Tibial nerve (tissue), 4 donors: ENCODE measurements at regions not wholly inside any gene's neighbourhood (a gene's known extent, or its start where the extent isn't known, plus 50 kb on each side); places are given as distances from the start of the nearest gene placed in this dataset.
A peak's percentile ranks its signal among the peaks of the same experiment; 100 is the strongest.

Experiments used
- DNase-seq, 2 donors: peaks; one replicate each; pipeline ENCODE4 v3.0.0-alpha.2; 2019; ENCODE audit warnings: low spot score in 2 of 2
- H3K27ac ChIP-seq, 4 donors: fragments of 200-600 bp; sonication (generic) in 3 of 4; one replicate each; pipeline ENCODE4 v1.5.1; 2017 to 2019; ENCODE audit warnings: mild to moderate bottlenecking in 1 of 4
- H3K27me3 ChIP-seq, 2 donors: fragments of 200-600 bp; sonication (generic) in 1 of 2; one replicate each; pipeline versions ENCODE4 v1.5.1 to v1.6.0; 2017 to 2019
- H3K36me3 ChIP-seq, 3 donors: fragments of 200-600 bp; sonication (generic); one replicate each; pipeline ENCODE4 v1.5.1; 2018 to 2019
- H3K4me1 ChIP-seq, 4 donors: fragments of 200-600 bp; sonication (generic) in 3 of 4; one replicate each; pipeline ENCODE4 v1.5.1; 2017 to 2019
- H3K4me3 ChIP-seq, 4 donors: fragments of 200-600 bp; sonication (generic) in 3 of 4; one replicate each; pipeline ENCODE4 v1.5.1; 2017 to 2019; ENCODE audit warnings: mild to moderate bottlenecking in 1 of 4, moderate library complexity in 1 of 4
- H3K9me3 ChIP-seq, 4 donors: fragments of 200-600 bp; sonication (generic) in 3 of 4; one replicate each; pipeline ENCODE4 v1.5.1; 2017 to 2019
- CTCF ChIP-seq, 5 experiments: fragments of 200-600 bp in 3 of 5; fragments of 450-650 bp in 2 of 5; sonication (generic) in 3 of 5; IDR thresholded peaks; one replicate each; pipeline ENCODE4 v1.5.1; 2016 to 2019; ENCODE audit warnings: antibody characterized with exemption in 5 of 5, mild to moderate bottlenecking in 3 of 5, moderate library complexity in 2 of 5
- EP300 ChIP-seq, 2 donors: sonication (generic); formaldehyde crosslinking; IDR thresholded peaks; one replicate each; pipeline ENCODE4 v1.6.1; 2017; ENCODE audit warnings: antibody characterized with exemption in 2 of 2, mild to moderate bottlenecking in 1 of 2
- POLR2A ChIP-seq, 2 donors: fragments of 450-650 bp; IDR thresholded peaks; one replicate each; pipeline ENCODE4 v1.6.1; 2017; ENCODE audit warnings: antibody characterized with exemption in 2 of 2, mild to moderate bottlenecking in 2 of 2, moderate library complexity in 2 of 2
- WGBS, 2 donors: methylation state at CpG; one replicate each; pipeline ENCODE4 v1.1.5; 2018; 5-methylcytosine and 5-hydroxymethylcytosine counted together

DNA sequence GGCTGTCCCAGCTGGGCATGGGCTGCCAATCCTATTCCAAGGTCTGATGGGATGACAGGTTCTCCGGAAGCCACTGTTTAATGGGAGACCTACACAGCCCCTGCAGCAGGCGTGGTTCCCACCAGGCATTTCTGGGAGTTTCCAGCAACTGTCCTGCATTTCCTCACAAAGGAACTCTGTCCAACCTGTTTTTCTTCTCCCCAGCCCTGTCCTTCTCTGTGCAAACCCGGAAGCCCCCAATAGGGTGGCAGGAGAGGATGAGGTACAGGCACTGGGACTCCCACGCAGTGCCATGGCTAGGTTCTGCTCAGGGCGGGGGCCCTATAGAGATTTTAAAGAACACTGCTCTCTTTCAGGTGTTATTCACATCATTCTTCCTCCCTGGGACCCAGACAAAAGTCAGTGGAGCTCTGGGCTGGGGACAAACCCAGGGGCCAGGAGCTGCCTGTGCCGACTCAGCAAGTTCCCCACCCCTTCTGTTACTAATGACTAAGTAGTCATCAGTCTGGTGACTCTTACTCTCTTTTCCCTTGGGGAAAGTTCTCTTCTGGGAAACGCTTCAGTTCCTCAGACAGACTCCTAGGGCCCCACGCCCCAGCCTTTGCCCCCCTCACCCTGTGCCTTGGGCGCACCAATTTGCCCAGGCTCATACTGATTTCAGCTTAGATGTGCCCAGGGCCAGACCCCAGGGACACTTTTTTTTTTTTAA, 97.7 kb downstream of the CD47 start:
- TF ChIP-seq POLR2A (IDR thresholded peaks at IDR 0.05) = no peak
- no peak for TF ChIP-seq CTCF (IDR thresholded peaks at IDR 0.05)
- WGBS, 2 donors = 84 to 85% methylated on average over 9 of the region's 9 CpGs

GRCh38 chr3:107990926-107991325, 99.9 kb downstream of the CD47 start:
- H3K27me3 ChIP-seq = no peaks in the 10 kb centered on the region
- H3K36me3 ChIP-seq = no peaks in the 10 kb centered on the region
- peaks cover 0 to 37% (median 13%) of the 10 kb centered on the region in 4 donors for H3K4me1 ChIP-seq
- no peak overlapping the region for H3K4me3 ChIP-seq
- no peak for TF ChIP-seq CTCF (IDR thresholded peaks at IDR 0.05)
- no peak for TF ChIP-seq EP300 (IDR thresholded peaks at IDR 0.05)
- no peak for TF ChIP-seq POLR2A (IDR thresholded peaks at IDR 0.05)
- no peaks in the 10 kb centered on the region for H3K9me3 ChIP-seq
- no peak overlapping the region for H3K27ac ChIP-seq
- 90 to 93% methylated on average over 5 of the region's 5 CpGs for WGBS, 2 donors
- DNase-seq = no peak

More for the DNA sequence above, 97.7 kb downstream of the CD47 start:
- Histone ChIP-seq H3K36me3 (no peaks in the 10 kb centered on the region), H3K4me3 (no peak overlapping the region), H3K27me3 (no peaks in the 10 kb centered on the region), H3K9me3 (no peaks in the 10 kb centered on the region), H3K4me1 (peaks cover 0 to 15% (median 6%) of the 10 kb centered on the region in 4 donors), H3K27ac (no peak overlapping the region)
- no peak for DNase-seq

DNA sequence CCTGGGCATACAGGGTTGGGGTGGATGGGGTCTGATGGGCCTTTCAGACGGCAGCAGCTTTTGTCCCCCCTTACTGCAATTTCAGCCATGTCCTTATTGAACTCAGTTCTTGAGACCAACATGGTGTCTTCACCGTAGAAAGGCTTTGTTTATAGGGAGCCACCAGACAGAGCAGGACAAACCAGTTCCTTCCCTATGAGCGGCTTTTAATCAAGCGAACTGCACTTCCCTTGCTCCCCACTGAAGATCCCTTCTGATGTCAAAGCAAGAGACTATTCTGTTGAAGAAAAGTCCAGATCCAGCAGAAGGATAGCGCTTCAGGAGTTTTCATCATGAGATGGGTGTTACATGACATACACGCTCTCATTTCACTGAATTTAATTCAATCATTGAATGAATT, 100.4 kb downstream of the CD47 start:
- TF ChIP-seq EP300 (IDR thresholded peaks at IDR 0.05) (no peak), POLR2A (IDR thresholded peaks at IDR 0.05) (no peak), CTCF (IDR thresholded peaks at IDR 0.05) (no peak)
- H3K36me3 ChIP-seq = no peaks in the 10 kb centered on the region
- peaks cover 0 to 42% (median 13%) of the 10 kb centered on the region in 4 donors for H3K4me1 ChIP-seq
- 95 to 96% methylated on average over 6 of the region's 6 CpGs for WGBS, 2 donors
- no peaks in the 10 kb centered on the region for H3K27me3 ChIP-seq
- H3K4me3 ChIP-seq = no peak overlapping the region
- H3K9me3 ChIP-seq = no peaks in the 10 kb centered on the region
- DNase-seq = no peak
- H3K27ac ChIP-seq = no peak overlapping the region

- Histone ChIP-seq H3K27ac (no peak overlapping the region), H3K36me3 (no peaks in the 10 kb centered on the region), H3K9me3 (no peaks in the 10 kb centered on the region), H3K4me1 (peaks cover 0 to 44% (median 13%) of the 10 kb centered on the region in 4 donors), H3K4me3 (no peak overlapping the region), H3K27me3 (no peaks in the 10 kb centered on the region)
- TF ChIP-seq EP300 (IDR thresholded peaks at IDR 0.05) (no peak), CTCF (IDR thresholded peaks at IDR 0.05) (no peak), POLR2A (IDR thresholded peaks at IDR 0.05) (no peak)
- DNase-seq = no peak
- WGBS, 2 donors = 34 to 52% methylated on average over 4 of the region's 4 CpGs
Observed at GRCh38 chr3:107989661-107990060, 101.2 kb downstream of the CD47 start.

DNA sequence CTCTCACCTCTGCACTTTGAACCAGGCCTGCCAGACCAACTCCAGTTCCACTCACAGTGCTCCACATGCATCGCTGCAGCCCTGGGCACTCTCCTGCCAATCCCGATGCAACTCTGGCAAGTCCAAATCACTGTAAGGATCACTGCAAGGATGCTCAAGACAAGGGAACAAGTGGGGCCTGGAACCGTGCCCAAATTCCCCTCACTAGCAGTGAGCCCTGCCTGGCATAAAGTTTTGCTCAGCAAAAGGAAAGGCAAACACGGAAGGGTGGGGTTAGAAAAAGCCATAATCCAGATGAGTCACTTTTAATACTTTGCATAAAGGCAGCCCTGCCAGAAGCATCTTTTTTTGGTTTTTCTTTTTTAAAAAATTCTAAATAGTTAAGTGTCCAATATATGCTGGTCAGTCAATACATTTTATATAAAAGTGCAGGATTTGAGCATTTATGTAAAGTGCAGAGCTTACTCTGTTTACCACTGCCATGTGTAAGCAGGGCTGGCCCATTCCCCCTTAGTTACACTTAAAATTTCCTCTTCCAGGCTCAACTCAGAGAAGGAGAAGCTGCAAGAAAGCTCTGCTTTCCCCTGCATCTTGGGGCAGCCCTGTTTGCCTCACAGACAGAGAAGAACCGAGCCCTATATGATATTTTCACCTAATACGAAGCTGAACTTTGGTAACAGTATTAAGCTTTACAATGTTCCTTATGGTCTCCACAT, 102.2 kb downstream of the CD47 start:
- TF ChIP-seq CTCF (IDR thresholded peaks at IDR 0.05) (no peak), POLR2A (IDR thresholded peaks at IDR 0.05) (no peak), EP300 (IDR thresholded peaks at IDR 0.05) (peak in 1 of 2 donors; percentile 35)
- DNase-seq = peak in 1 of 2 donors; percentile 43
- no peaks in the 10 kb centered on the region for H3K27me3 ChIP-seq
- 49 to 60% methylated on average over 6 of the region's 6 CpGs for WGBS, 2 donors
- H3K27ac ChIP-seq = no peak overlapping the region
- H3K36me3 ChIP-seq = no peaks in the 10 kb centered on the region
- H3K4me1 ChIP-seq = peaks cover 0 to 44% (median 13%) of the 10 kb centered on the region in 4 donors
- H3K9me3 ChIP-seq = no peaks in the 10 kb centered on the region
- no peak overlapping the region for H3K4me3 ChIP-seq
